Vagina (tissue), 2 donors: ENCODE measurements at regions not wholly inside any gene's neighbourhood (a gene's known extent, or its start where the extent isn't known, plus 50 kb on each side); places are given as distances from the start of the nearest gene placed in this dataset.
"Not testable (repeated sequence)": the region's sequence is repeated elsewhere in the genome, so short reads cannot be mapped to it uniquely, and the experiment has no call there.

Source experiments
- CTCF ChIP-seq, 3 experiments: fragments of 450-650 bp in 2 of 3; fragments of 200-600 bp in 1 of 3; sonication (generic) in 1 of 3; IDR thresholded peaks; one replicate each; pipeline ENCODE4 v1.5.1; 2017 to 2019; ENCODE audit warnings: antibody characterized with exemption in 3 of 3, mild to moderate bottlenecking in 2 of 3, moderate library complexity in 2 of 3
- POLR2A ChIP-seq, 2 donors: fragments of 450-650 bp; IDR thresholded peaks; one replicate each; pipeline ENCODE4 v1.6.1; 2017; ENCODE audit warnings: antibody characterized with exemption in 2 of 2, mild to moderate bottlenecking in 2 of 2, moderate library complexity in 2 of 2

DNA sequence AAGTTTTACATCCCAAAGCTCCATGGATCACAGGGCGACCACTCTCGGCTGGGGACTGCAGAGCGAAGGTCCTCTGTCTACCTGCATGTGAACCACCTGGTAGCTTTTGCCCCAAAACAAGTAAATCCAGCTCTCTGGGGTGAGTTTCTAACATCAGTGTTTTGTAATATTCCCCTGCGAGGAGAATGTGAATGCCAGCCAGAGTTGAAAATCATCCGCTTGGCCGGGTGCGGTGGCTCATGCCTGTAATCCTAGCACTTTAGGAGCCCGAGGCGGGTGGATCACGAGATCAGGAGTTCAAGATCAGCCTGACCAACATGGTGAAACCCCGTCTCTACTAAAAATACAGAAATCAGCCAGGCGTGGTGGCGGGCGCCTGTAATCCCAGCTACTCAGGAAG is 89.9 kb upstream of the SEC14L1 start:
- not testable (repeated sequence) for TF ChIP-seq POLR2A, CTCF (IDR thresholded peaks at IDR 0.05)
